ENCODE measurements at regions not wholly inside any gene's neighbourhood (a gene's known extent, or its start where the extent isn't known, plus 50 kb on each side); places are given as distances from the start of the nearest gene placed in this dataset.

GRCh38 chr1:96510911-96511310 is 210.7 kb upstream of the PTBP2 start:
- Histone ChIP-seq H3K27ac (ENCODE audit: extremely low read depth, low read depth, low read length) (no peak overlapping the region), H3K36me3 (ENCODE audit: control insufficient read depth in 2 of 2, insufficient read depth in 1 of 2, low read length in 2 of 2) (no peaks in the 10 kb centered on the region), H3K9me3 (ENCODE audit: control insufficient read depth, insufficient read depth, low read depth, low read length) (no peaks in the 10 kb centered on the region), H3K4me1 (ENCODE audit: control insufficient read depth, insufficient read depth, low read length) (no peaks in the 10 kb centered on the region), H3K4me3 (ENCODE audit: low read depth, low read length) (no peak overlapping the region)
- ChIA-PET CTCF (no interaction called here), POLR2A (no interaction called here)
- TF ChIP-seq SCRT2 (tag by site-specific recombination; IDR thresholded peaks at IDR 0.05) (peak; percentile 78), ZNF670 (tag by site-specific recombination; IDR thresholded peaks at IDR 0.05; ENCODE audit: low read depth) (no peak), ZXDB (tag by site-specific recombination; IDR thresholded peaks at IDR 0.05) (no peak), SCRT1 (tag by site-specific recombination; IDR thresholded peaks at IDR 0.05; ENCODE audit: borderline replicate concordance) (peak; percentile 34; the same call in 1 of the 2 replicates)
- TF ChIP-seq, protein P1, sequence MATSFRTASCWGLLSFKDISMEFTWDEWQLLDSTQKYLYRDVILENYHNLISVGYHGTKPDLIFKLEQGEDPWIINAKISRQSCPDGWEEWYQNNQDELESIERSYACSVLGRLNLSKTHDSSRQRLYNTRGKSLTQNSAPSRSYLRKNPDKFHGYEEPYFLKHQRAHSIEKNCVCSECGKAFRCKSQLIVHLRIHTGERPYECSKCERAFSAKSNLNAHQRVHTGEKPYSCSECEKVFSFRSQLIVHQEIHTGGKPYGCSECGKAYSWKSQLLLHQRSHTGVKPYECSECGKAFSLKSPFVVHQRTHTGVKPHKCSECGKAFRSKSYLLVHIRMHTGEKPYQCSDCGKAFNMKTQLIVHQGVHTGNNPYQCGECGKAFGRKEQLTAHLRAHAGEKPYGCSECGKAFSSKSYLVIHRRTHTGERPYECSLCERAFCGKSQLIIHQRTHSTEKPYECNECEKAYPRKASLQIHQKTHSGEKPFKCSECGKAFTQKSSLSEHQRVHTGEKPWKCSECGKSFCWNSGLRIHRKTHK (tag by site-specific recombination; IDR thresholded peaks at IDR 0.05), result no peak
- TF ChIP-seq, protein P2, sequence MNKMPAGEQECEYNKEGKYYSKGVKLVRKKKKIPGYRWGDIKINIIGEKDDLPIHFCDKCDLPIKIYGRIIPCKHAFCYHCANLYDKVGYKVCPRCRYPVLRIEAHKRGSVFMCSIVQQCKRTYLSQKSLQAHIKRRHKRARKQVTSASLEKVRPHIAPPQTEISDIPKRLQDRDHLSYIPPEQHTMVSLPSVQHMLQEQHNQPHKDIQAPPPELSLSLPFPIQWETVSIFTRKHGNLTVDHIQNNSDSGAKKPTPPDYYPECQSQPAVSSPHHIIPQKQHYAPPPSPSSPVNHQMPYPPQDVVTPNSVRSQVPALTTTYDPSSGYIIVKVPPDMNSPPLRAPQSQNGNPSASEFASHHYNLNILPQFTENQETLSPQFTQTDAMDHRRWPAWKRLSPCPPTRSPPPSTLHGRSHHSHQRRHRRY (tag by site-specific recombination; IDR thresholded peaks at IDR 0.05), result no peak

DNA sequence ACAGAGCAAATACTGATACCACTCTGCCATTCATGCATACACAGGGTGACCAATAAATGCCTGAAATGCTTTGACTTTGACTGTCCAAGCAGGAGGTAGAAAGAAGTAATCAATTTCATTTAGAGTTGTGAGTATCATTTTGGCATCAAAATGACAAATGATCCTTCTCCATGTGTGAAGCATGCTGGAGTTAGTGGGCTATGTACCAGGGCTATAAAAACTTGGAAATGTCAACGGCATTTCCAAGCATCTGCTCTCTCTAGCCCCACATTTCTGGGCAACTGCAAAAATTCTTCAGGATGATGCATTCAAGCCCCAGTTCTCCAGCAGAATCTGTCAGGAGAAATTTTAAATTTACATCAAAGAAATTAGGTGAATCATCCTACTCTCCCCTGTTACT is 208.4 kb upstream of the PTBP2 start:
- no peak overlapping the region for H3K27ac ChIP-seq (ENCODE audit: extremely low read depth, low read depth, low read length)
- TF ChIP-seq ZNF211 (tag by site-specific recombination; IDR thresholded peaks at IDR 0.05; ENCODE audit: low read depth) (no peak), ZNF501 (tag by site-specific recombination; IDR thresholded peaks at IDR 0.05) (no peak), ZNF391 (tag by site-specific recombination; IDR thresholded peaks at IDR 0.05; ENCODE audit: borderline replicate concordance, low read depth) (no peak), ZNF596 (tag by site-specific recombination; IDR thresholded peaks at IDR 0.05) (no peak), MYNN (tag by site-specific recombination; IDR thresholded peaks at IDR 0.05; ENCODE audit: borderline replicate concordance) (no peak), ZBTB44 (tag by site-specific recombination; IDR thresholded peaks at IDR 0.05) (no peak), ZNF623 (tag by site-specific recombination; IDR thresholded peaks at IDR 0.05) (no peak), ZNF624 (tag by site-specific recombination; IDR thresholded peaks at IDR 0.05) (no peak), MZF1 (tag by site-specific recombination; IDR thresholded peaks at IDR 0.05; ENCODE audit: borderline replicate concordance) (no peak)
- TF ChIP-seq, protein P3, sequence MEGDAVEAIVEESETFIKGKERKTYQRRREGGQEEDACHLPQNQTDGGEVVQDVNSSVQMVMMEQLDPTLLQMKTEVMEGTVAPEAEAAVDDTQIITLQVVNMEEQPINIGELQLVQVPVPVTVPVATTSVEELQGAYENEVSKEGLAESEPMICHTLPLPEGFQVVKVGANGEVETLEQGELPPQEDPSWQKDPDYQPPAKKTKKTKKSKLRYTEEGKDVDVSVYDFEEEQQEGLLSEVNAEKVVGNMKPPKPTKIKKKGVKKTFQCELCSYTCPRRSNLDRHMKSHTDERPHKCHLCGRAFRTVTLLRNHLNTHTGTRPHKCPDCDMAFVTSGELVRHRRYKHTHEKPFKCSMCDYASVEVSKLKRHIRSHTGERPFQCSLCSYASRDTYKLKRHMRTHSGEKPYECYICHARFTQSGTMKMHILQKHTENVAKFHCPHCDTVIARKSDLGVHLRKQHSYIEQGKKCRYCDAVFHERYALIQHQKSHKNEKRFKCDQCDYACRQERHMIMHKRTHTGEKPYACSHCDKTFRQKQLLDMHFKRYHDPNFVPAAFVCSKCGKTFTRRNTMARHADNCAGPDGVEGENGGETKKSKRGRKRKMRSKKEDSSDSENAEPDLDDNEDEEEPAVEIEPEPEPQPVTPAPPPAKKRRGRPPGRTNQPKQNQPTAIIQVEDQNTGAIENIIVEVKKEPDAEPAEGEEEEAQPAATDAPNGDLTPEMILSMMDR (tag by site-specific recombination; IDR thresholded peaks at IDR 0.05), result no peak
- H3K4me1 ChIP-seq (ENCODE audit: control insufficient read depth, insufficient read depth, low read length), result no peaks in the 10 kb centered on the region
- H3K4me3 ChIP-seq (ENCODE audit: low read depth, low read length), result no peak overlapping the region
- CTCF ChIA-PET, result interaction anchor here (0.6 to 0.7 kb wide), 2 partner anchors 51 to 606 kb away, joined by 3 to 4 read pairs; no protein-coding TSS in a partner anchor
- H3K9me3 ChIP-seq (ENCODE audit: control insufficient read depth, insufficient read depth, low read depth, low read length), result no peaks in the 10 kb centered on the region
- POLR2A ChIA-PET, result no interaction called here
- no peaks in the 10 kb centered on the region for H3K36me3 ChIP-seq (ENCODE audit: control insufficient read depth in 2 of 2, insufficient read depth in 1 of 2, low read length in 2 of 2)

DNA sequence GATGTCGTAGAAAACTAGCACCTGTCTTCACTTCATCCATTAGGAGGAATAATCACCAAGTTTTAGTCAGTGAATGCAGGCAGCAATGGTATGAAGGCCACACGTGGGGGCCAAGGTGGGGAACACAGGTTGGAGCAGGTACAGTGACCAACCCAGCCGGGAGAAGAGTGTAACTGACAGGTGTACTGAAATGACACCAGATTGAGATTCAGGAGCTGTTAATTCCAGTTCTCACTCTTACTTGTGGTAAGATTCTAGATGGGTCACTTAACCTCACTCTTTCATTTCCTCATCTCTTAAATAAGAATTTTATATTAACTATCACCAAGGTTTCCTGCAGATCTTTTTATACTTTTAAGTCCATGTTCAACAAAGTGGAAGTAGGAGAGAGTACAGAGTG is 206.2 kb upstream of the PTBP2 start:
- ChIA-PET CTCF (no interaction called here), POLR2A (no interaction called here)
- no peaks in the 10 kb centered on the region for H3K9me3 ChIP-seq (ENCODE audit: control insufficient read depth, insufficient read depth, low read depth, low read length)
- no peak for TF ChIP-seq ZNF202 (tag by site-specific recombination; IDR thresholded peaks at IDR 0.05; ENCODE audit: borderline replicate concordance)
- no peak for TF ChIP-seq ZNF785 (tag by site-specific recombination; IDR thresholded peaks at IDR 0.05)
- TF ChIP-seq KLF8 (tag by site-specific recombination; IDR thresholded peaks at IDR 0.05), result no peak
- TF ChIP-seq, protein P4, sequence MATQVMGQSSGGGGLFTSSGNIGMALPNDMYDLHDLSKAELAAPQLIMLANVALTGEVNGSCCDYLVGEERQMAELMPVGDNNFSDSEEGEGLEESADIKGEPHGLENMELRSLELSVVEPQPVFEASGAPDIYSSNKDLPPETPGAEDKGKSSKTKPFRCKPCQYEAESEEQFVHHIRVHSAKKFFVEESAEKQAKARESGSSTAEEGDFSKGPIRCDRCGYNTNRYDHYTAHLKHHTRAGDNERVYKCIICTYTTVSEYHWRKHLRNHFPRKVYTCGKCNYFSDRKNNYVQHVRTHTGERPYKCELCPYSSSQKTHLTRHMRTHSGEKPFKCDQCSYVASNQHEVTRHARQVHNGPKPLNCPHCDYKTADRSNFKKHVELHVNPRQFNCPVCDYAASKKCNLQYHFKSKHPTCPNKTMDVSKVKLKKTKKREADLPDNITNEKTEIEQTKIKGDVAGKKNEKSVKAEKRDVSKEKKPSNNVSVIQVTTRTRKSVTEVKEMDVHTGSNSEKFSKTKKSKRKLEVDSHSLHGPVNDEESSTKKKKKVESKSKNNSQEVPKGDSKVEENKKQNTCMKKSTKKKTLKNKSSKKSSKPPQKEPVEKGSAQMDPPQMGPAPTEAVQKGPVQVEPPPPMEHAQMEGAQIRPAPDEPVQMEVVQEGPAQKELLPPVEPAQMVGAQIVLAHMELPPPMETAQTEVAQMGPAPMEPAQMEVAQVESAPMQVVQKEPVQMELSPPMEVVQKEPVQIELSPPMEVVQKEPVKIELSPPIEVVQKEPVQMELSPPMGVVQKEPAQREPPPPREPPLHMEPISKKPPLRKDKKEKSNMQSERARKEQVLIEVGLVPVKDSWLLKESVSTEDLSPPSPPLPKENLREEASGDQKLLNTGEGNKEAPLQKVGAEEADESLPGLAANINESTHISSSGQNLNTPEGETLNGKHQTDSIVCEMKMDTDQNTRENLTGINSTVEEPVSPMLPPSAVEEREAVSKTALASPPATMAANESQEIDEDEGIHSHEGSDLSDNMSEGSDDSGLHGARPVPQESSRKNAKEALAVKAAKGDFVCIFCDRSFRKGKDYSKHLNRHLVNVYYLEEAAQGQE (tag by site-specific recombination; IDR thresholded peaks at IDR 0.05), result no peak
- no peak for TF ChIP-seq IKZF3 (tag by site-specific recombination; IDR thresholded peaks at IDR 0.05)
- H3K36me3 ChIP-seq (ENCODE audit: control insufficient read depth in 2 of 2, insufficient read depth in 1 of 2, low read length in 2 of 2), result no peaks in the 10 kb centered on the region
- no peaks in the 10 kb centered on the region for H3K4me1 ChIP-seq (ENCODE audit: control insufficient read depth, insufficient read depth, low read length)
- no peak overlapping the region for H3K27ac ChIP-seq (ENCODE audit: extremely low read depth, low read depth, low read length)
- no peak overlapping the region for H3K4me3 ChIP-seq (ENCODE audit: low read depth, low read length)

Data from HEK293 (cell line).